ENCODE measurements at regions not wholly inside any gene's neighbourhood (a gene's known extent, or its start where the extent isn't known, plus 50 kb on each side); places are given as distances from the start of the nearest gene placed in this dataset.

- TF ChIP-seq CTCF (conservative IDR thresholded peaks at IDR 0.05) (no peak), EZH2 (IDR thresholded peaks at IDR 0.05; ENCODE audit: low read depth) (no peak)
These were observed 439.0 kb upstream of the PLXNA2 start for GRCh38 chr1:208683141-208683540.

Data from PC-9 (cell line).